ENCODE measurements at regions not wholly inside any gene's neighbourhood (a gene's known extent, or its start where the extent isn't known, plus 50 kb on each side); places are given as distances from the start of the nearest gene placed in this dataset.

GRCh38 chr3:99394831-99395778 lies 243.3 kb upstream of the COL8A1 start:
- peaks cover 0 to 6% (median 0%) of the 10 kb centered on the region in 4 donors for H3K9me3 ChIP-seq
- peak overlapping the region in 3 of 4 donors; percentile 2 to 40 (median 7) for H3K27ac ChIP-seq
- peaks cover 0 to 17% (median 12%) of the 10 kb centered on the region in 4 donors for H3K4me1 ChIP-seq
- no peaks in the 10 kb centered on the region for H3K27me3 ChIP-seq
- no peak for TF ChIP-seq EP300 (IDR thresholded peaks at IDR 0.05)
- TF ChIP-seq, protein P1, sequence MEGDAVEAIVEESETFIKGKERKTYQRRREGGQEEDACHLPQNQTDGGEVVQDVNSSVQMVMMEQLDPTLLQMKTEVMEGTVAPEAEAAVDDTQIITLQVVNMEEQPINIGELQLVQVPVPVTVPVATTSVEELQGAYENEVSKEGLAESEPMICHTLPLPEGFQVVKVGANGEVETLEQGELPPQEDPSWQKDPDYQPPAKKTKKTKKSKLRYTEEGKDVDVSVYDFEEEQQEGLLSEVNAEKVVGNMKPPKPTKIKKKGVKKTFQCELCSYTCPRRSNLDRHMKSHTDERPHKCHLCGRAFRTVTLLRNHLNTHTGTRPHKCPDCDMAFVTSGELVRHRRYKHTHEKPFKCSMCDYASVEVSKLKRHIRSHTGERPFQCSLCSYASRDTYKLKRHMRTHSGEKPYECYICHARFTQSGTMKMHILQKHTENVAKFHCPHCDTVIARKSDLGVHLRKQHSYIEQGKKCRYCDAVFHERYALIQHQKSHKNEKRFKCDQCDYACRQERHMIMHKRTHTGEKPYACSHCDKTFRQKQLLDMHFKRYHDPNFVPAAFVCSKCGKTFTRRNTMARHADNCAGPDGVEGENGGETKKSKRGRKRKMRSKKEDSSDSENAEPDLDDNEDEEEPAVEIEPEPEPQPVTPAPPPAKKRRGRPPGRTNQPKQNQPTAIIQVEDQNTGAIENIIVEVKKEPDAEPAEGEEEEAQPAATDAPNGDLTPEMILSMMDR (IDR thresholded peaks at IDR 0.05): no peak
- no peak for TF ChIP-seq POLR2A (IDR thresholded peaks at IDR 0.05)
- no peak for TF ChIP-seq POLR2AphosphoS5 (IDR thresholded peaks at IDR 0.05)
- no peak for DNase-seq
- H3K36me3 ChIP-seq: no peaks in the 10 kb centered on the region
- intact Hi-C loops (cut with DNase I): no loop called here
- H3K4me3 ChIP-seq: no peak overlapping the region
- WGBS, 2 donors: 56 to 70% methylated on average over 7 of the region's 7 CpGs

- Histone ChIP-seq H3K4me3 (no peak overlapping the region), H3K36me3 (no peaks in the 10 kb centered on the region), H3K4me1 (peaks cover 0 to 17% (median 12%) of the 10 kb centered on the region in 4 donors), H3K27me3 (no peaks in the 10 kb centered on the region), H3K27ac (no peak overlapping the region), H3K9me3 (peaks cover 0 to 6% (median 0%) of the 10 kb centered on the region in 4 donors)
- WGBS, 2 donors: 86 to 92% methylated on average over 2 of the region's 2 CpGs
- TF ChIP-seq EP300 (IDR thresholded peaks at IDR 0.05) (no peak), POLR2AphosphoS5 (IDR thresholded peaks at IDR 0.05) (no peak), POLR2A (IDR thresholded peaks at IDR 0.05) (no peak)
- TF ChIP-seq, protein P1 (IDR thresholded peaks at IDR 0.05): no peak
- DNase-seq: no peak
- intact Hi-C loops (cut with DNase I): no loop called here
Observed at GRCh38 chr3:99393961-99394360, 244.4 kb upstream of the COL8A1 start.

- DNase-seq: no peak
- Histone ChIP-seq H3K4me1 (no peaks in the 10 kb centered on the region), H3K27me3 (no peaks in the 10 kb centered on the region), H3K36me3 (no peaks in the 10 kb centered on the region), H3K9me3 (no peaks in the 10 kb centered on the region), H3K4me3 (no peak overlapping the region), H3K27ac (no peak overlapping the region)
- TF ChIP-seq EP300 (IDR thresholded peaks at IDR 0.05) (no peak), POLR2AphosphoS5 (IDR thresholded peaks at IDR 0.05) (no peak), POLR2A (IDR thresholded peaks at IDR 0.05) (no peak)
- TF ChIP-seq, protein P1 (IDR thresholded peaks at IDR 0.05): no peak
- intact Hi-C loops (cut with DNase I): no loop called here
Observed at GRCh38 chr3:99388780-99389179, 249.6 kb upstream of the COL8A1 start.

GRCh38 chr3:99384596-99384995 lies 253.8 kb upstream of the COL8A1 start:
- no peak overlapping the region for H3K27ac ChIP-seq
- no peaks in the 10 kb centered on the region for H3K4me1 ChIP-seq
- no peak for DNase-seq
- H3K27me3 ChIP-seq: no peaks in the 10 kb centered on the region
- no peak for TF ChIP-seq POLR2A (IDR thresholded peaks at IDR 0.05)
- intact Hi-C loops (cut with DNase I): no loop called here
- peaks cover 0 to 2% (median under 1%) of the 10 kb centered on the region in 4 donors for H3K9me3 ChIP-seq
- no peaks in the 10 kb centered on the region for H3K36me3 ChIP-seq
- no peak overlapping the region for H3K4me3 ChIP-seq

DNA sequence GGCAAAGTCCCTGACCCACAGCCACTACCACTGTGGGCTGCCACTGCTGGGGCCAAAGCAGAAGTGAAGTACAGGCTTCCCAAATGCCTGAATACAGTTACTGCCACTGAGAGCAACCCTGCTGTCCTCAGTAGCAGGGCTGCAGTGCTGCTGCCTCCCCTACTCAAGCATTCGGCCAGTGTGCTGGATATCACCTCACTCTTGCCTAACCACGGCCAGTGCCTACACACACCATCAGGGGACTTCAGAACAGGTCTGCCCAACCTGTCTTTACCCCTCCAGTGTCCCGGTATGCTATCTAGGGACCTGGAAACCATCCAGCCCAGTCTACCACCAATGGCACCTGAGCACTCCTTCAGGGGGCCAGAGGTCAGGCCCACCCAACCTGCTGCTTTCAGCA lies 261.5 kb upstream of the COL8A1 start:
- intact Hi-C loops (cut with DNase I): no loop called here
- WGBS, 2 donors: 85 to 86% methylated on average over 3 of the region's 3 CpGs

More for the DNA sequence above, 261.5 kb upstream of the COL8A1 start:
- Histone ChIP-seq H3K36me3 (no peaks in the 10 kb centered on the region), H3K4me3 (no peak overlapping the region), H3K4me1 (no peaks in the 10 kb centered on the region), H3K27me3 (no peaks in the 10 kb centered on the region), H3K9me3 (peaks cover 0 to 2% (median under 1%) of the 10 kb centered on the region in 4 donors), H3K27ac (no peak overlapping the region)
- TF ChIP-seq POLR2AphosphoS5 (IDR thresholded peaks at IDR 0.05): no peak
- TF ChIP-seq, protein P1 (IDR thresholded peaks at IDR 0.05): no peak
- TF ChIP-seq EP300 (IDR thresholded peaks at IDR 0.05): no peak
- TF ChIP-seq POLR2A (IDR thresholded peaks at IDR 0.05): no peak
- DNase-seq: no peak

Data from sigmoid colon (tissue), 6 donors.